ENCODE measurements at regions not wholly inside any gene's neighbourhood (a gene's known extent, or its start where the extent isn't known, plus 50 kb on each side); places are given as distances from the start of the nearest gene placed in this dataset.

DNA sequence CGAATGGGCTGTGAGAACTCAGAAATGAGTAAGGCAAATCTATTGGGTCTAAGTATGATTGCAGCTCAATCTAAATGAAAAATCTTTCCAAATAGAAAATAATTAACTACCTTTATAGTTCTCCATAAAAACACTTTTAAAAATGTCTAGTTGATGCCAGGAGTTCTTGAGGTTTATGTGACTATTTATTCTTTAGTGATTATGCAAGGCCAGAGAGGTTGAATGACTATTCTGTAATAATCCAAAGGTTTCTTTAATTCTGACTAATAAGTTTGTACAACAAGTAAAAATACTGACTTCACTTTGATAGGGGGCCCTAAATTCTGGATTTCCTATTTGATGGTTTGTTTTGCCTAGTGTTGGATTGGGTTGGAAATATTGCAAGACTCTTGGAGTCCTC is 461.2 kb downstream of the EPM2A start:
- TF ChIP-seq, protein P1, sequence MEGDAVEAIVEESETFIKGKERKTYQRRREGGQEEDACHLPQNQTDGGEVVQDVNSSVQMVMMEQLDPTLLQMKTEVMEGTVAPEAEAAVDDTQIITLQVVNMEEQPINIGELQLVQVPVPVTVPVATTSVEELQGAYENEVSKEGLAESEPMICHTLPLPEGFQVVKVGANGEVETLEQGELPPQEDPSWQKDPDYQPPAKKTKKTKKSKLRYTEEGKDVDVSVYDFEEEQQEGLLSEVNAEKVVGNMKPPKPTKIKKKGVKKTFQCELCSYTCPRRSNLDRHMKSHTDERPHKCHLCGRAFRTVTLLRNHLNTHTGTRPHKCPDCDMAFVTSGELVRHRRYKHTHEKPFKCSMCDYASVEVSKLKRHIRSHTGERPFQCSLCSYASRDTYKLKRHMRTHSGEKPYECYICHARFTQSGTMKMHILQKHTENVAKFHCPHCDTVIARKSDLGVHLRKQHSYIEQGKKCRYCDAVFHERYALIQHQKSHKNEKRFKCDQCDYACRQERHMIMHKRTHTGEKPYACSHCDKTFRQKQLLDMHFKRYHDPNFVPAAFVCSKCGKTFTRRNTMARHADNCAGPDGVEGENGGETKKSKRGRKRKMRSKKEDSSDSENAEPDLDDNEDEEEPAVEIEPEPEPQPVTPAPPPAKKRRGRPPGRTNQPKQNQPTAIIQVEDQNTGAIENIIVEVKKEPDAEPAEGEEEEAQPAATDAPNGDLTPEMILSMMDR (IDR thresholded peaks at IDR 0.05; ENCODE audit: borderline replicate concordance, insufficient read depth, low read depth, low read length) = no peak
- no peak overlapping the region for H3K4me3 ChIP-seq (ENCODE audit: low read depth, low read length)

- H3K4me3 ChIP-seq (ENCODE audit: low read depth, low read length) = no peak overlapping the region
- TF ChIP-seq, protein P1 (IDR thresholded peaks at IDR 0.05; ENCODE audit: borderline replicate concordance, insufficient read depth, low read depth, low read length) = no peak
Observed at GRCh38 chr6:145275019-145275418, 460.3 kb downstream of the EPM2A start.

DNA sequence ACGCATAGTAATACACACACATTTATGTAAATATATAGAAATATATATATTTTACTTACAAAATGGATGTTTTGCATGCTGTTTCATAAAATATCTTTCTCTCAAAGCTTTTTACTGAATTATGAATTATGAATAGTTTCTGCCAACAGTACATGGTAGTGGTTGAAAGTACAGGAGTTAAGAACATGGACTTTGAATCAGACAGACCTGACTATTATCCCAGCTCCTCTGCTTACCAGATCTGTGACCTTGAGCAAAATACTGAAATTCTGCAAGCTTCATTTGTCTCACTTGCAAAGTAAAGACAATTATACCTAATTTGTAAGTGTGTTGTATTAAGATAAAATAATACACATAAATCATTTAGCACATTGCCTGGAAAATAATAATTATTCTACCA is 459.5 kb downstream of the EPM2A start:
- TF ChIP-seq, protein P1 (IDR thresholded peaks at IDR 0.05; ENCODE audit: borderline replicate concordance, insufficient read depth, low read depth, low read length) = no peak
- no peak overlapping the region for H3K4me3 ChIP-seq (ENCODE audit: low read depth, low read length)

DNA sequence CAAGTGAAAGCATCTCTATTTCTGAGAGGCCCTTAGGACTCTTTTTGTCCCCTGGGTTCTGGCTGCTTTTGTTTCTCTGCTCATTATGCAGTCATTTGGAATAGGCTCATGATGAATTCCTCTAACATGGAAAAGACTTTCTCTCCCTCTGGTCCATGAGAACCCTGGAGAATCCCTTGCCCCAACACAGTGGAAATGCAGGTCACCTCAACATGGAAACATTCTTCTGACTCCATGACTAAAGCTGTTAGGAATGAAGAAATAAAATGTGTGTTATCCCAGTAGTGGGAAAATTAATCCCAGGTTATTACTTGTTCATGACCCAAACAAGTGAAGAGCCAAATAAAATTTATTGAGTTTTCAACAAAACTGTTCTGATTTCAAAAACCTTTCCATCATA is 458.6 kb downstream of the EPM2A start:
- no peak overlapping the region for H3K4me3 ChIP-seq (ENCODE audit: low read depth, low read length)
- TF ChIP-seq, protein P1 (IDR thresholded peaks at IDR 0.05; ENCODE audit: borderline replicate concordance, insufficient read depth, low read depth, low read length) = no peak

GRCh38 chr6:145277358-145278086 is 457.8 kb downstream of the EPM2A start:
- no peak overlapping the region for H3K4me3 ChIP-seq (ENCODE audit: low read depth, low read length)
- TF ChIP-seq, protein P1 (IDR thresholded peaks at IDR 0.05; ENCODE audit: borderline replicate concordance, insufficient read depth, low read depth, low read length) = no peak

- TF ChIP-seq, protein P1 (IDR thresholded peaks at IDR 0.05; ENCODE audit: borderline replicate concordance, insufficient read depth, low read depth, low read length) = no peak
- no peak overlapping the region for H3K4me3 ChIP-seq (ENCODE audit: low read depth, low read length)
Observed at GRCh38 chr6:145278163-145278807, 457.0 kb downstream of the EPM2A start.

DNA sequence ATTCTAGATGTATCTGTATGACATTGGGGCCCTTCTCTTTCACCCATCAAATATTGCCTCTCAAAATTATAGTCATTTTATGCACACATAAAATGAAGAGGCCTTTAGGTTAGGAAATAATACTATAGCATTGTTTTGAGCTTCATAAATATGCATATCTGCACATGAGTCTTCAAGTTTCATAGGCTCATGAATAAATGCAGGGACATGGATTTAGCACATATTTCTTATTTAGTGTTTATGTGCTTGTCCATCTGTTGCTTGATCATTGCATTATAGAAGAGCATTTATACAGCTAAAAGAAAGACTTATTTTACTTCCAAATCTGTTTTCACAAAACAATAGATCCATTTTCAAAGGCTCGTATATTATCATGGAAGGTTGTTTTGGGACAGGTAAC is 455.8 kb downstream of the EPM2A start:
- TF ChIP-seq, protein P1 (IDR thresholded peaks at IDR 0.05; ENCODE audit: borderline replicate concordance, insufficient read depth, low read depth, low read length) = no peak
- H3K4me3 ChIP-seq (ENCODE audit: low read depth, low read length) = no peak overlapping the region
